PC-3 (cell line): ENCODE measurements at regions not wholly inside any gene's neighbourhood (a gene's known extent, or its start where the extent isn't known, plus 50 kb on each side); places are given as distances from the start of the nearest gene placed in this dataset.

ENCODE experiments used
- ATAC-seq: fragments of 200-7000 bp; cut with Tn5 transposase; 2 replicates; pipeline ENCODE4 v1.9.1; 2020; ENCODE audit warnings: mild to moderate bottlenecking, moderate library complexity
- BruUV-seq: library from RNA; stranded (reverse); fragments of 400-500 nt; replicated peaks from 2 replicates; lab custom pipeline; 2021; lab: Mats Ljungman, UMichigan
- CTCF ChIA-PET: fragments of 300-600 bp; sonication (Branson Sonifier 250); formaldehyde crosslinking; loops from one replicate; lab custom pipeline; 2022; ENCODE audit warnings: antibody characterized with exemption; lab: Charles Lee
- POLR2A ChIA-PET: fragments of 300-600 bp; sonication (Branson Sonifier 250); formaldehyde crosslinking; loops from one replicate; lab custom pipeline; 2022; ENCODE audit warnings: antibody characterized with exemption; ENCODE audit not compliant: unreplicated experiment; lab: Charles Lee
- DNase-seq: peaks from one replicate; pipeline ENCODE4 v3.0.0-alpha.2; 2015
- H2AFZ ChIP-seq: fragments of 300-600 bp; sonication (generic); 2 replicates; pipeline ENCODE4 v1.6.0; 2016; ENCODE audit warnings: antibody characterized with exemption, low read length
- H3F3A ChIP-seq: fragments of 300-600 bp; sonication (generic); one replicate; pipeline ENCODE4 v1.6.0; 2017; ENCODE audit warnings: antibody characterized with exemption, low read length, control low read depth, mild to moderate bottlenecking; ENCODE audit not compliant: unreplicated experiment
- H3K27ac ChIP-seq: fragments of 300-600 bp; sonication (generic); 2 replicates; pipeline ENCODE4 v1.5.1; 2016; ENCODE audit warnings: mild to moderate bottlenecking, low read length
- H3K27me3 ChIP-seq: fragments of 300-600 bp; sonication (generic); 2 replicates; pipeline ENCODE4 v1.6.1; 2016; ENCODE audit warnings: low read length, mixed read lengths
- H3K36me3 ChIP-seq: fragments of 300-600 bp; sonication (generic); 2 replicates; pipeline ENCODE4 v1.6.1; 2016; ENCODE audit warnings: low read depth, mixed run types, low read length, mixed read lengths
- H3K4me1 ChIP-seq: fragments of 300-600 bp; sonication (generic); 2 replicates; pipeline ENCODE4 v1.5.1; 2016; ENCODE audit warnings: low read length; ENCODE audit not compliant: insufficient read depth
- H3K4me2 ChIP-seq: fragments of 300-600 bp; sonication (generic); 2 replicates; pipeline ENCODE4 v1.6.0; 2016; ENCODE audit warnings: low read length
- H3K4me3 ChIP-seq: fragments of 300-600 bp; sonication (generic); 2 replicates; pipeline ENCODE4 v1.5.1; 2016; ENCODE audit warnings: mild to moderate bottlenecking, low read length, mixed read lengths
- H3K79me2 ChIP-seq: fragments of 300-600 bp; sonication (generic); 2 replicates; pipeline ENCODE4 v1.6.1; 2017; ENCODE audit warnings: low read length, mixed read lengths
- H3K9ac ChIP-seq: fragments of 300-600 bp; sonication (generic); 2 replicates; pipeline ENCODE4 v1.6.0; 2016; ENCODE audit warnings: mild to moderate bottlenecking, low read length
- H3K9me2 ChIP-seq: fragments of 300-600 bp; sonication (generic); replicated peaks from 2 replicates; pipeline ENCODE4 v1.6.1; 2016; ENCODE audit warnings: mixed run types, low read length, mixed read lengths
- H3K9me3 ChIP-seq: fragments of 300-600 bp; sonication (generic); 2 replicates; pipeline ENCODE4 v1.6.1; 2016; ENCODE audit warnings: low read length, mixed read lengths
- H4K20me1 ChIP-seq: fragments of 300-600 bp; sonication (generic); 2 replicates; pipeline ENCODE4 v1.6.1; 2016; ENCODE audit warnings: low read length, mixed read lengths
- EZH2 ChIP-seq: fragments of 300-600 bp; sonication (generic); IDR thresholded peaks from one replicate; pipeline ENCODE4 v1.6.1; 2017; ENCODE audit warnings: antibody characterized with exemption, mild to moderate bottlenecking, low read length; ENCODE audit not compliant: unreplicated experiment
- EZH2phosphoT487 ChIP-seq: fragments of 300-600 bp; sonication (generic); IDR thresholded peaks from 2 replicates; pipeline ENCODE4 v1.6.1; 2018; ENCODE audit warnings: mild to moderate bottlenecking, antibody characterized with exemption, low read length, borderline replicate concordance
- intact Hi-C: fragments of 100-400 bp; cut with micrococcal nuclease; formaldehyde crosslinking; loops from 2 replicates; pipeline ENCODE4 v1.9.0; 2023
- TF ChIP-seq, protein P1 (sequence below): fragments of 300-600 bp; sonication (generic); conservative IDR thresholded peaks from 2 replicates; pipeline ENCODE4 v1.5.1; 2017; ENCODE audit warnings: antibody characterized with exemption, low read depth, mild to moderate bottlenecking, low read length

DNA sequence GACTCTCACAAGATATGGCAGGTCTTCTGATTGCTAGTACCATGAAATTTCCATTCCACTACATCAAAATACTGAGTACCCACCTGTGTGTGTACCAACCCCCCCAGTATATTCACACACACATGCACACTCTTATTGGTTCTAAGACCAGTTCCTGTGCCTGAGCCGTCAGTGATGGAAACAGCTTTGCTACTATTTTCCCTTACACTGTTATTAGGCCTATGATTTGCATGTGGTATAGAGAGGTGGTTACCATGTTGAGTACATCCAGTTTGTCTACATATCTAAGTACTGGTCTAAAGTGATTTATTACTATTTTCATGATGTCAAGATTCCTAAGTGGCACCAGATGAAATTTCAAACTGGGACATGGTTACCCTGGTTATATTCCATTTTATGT is 459.9 kb downstream of the BCKDHB start:
- POLR2A ChIA-PET: no interaction called here
- no peak for ATAC-seq

DNA sequence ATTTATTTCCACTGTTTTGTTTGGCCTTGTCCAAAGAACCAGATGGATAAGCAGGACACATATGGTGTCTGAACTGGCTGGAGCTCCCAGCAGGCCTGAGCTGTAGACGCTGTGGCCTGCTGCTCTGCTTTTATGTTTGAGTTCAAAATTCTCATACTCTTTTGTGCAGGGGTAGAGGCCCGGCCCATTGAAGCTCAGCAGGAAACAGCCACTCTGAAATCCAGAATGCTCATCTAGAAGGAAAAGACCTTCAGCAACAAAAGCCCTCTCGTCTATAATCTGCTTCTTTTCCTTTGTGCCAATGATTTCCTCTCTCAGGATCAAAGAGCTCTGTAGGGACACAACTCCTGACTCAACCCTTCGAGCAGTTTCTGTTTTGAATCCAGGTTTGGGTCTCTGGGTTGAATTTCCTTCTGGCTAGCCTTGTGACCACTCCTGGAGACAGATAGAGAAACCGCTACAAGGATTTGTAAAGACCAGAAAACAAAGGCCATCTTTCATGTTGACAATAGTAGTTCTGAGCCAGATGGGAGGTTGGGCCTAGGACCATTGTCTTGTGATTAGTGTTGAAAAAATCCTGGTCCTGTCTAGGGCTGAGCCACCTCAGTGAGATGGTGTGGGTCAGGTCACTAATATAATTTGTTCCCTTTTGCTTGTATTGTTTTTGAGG is 446.7 kb downstream of the BCKDHB start:
- Histone ChIP-seq H3K9me2 (no peaks in the 10 kb centered on the region), H3K9me3 (no peaks in the 10 kb centered on the region), H4K20me1 (no peaks in the 10 kb centered on the region), H3K9ac (no peak overlapping the region), H3F3A (no peaks in the 10 kb centered on the region), H3K36me3 (no peaks in the 10 kb centered on the region; the same call in 1 of the 2 replicates), H3K27ac (no peak overlapping the region), H3K4me2 (no peak overlapping the region), H3K4me1 (peaks cover 4% of the 10 kb centered on the region), H3K27me3 (no peaks in the 10 kb centered on the region), H2AFZ (no peak overlapping the region), H3K79me2 (no peaks in the 10 kb centered on the region), H3K4me3 (no peak overlapping the region)
- ChIA-PET POLR2A (no interaction called here), CTCF (no interaction called here)
- no TSS peak for BruUV-seq
- intact Hi-C loops: no loop called here
- ATAC-seq: no peak
- DNase-seq: no peak
- no peak for TF ChIP-seq EZH2phosphoT487
- TF ChIP-seq, protein P1, sequence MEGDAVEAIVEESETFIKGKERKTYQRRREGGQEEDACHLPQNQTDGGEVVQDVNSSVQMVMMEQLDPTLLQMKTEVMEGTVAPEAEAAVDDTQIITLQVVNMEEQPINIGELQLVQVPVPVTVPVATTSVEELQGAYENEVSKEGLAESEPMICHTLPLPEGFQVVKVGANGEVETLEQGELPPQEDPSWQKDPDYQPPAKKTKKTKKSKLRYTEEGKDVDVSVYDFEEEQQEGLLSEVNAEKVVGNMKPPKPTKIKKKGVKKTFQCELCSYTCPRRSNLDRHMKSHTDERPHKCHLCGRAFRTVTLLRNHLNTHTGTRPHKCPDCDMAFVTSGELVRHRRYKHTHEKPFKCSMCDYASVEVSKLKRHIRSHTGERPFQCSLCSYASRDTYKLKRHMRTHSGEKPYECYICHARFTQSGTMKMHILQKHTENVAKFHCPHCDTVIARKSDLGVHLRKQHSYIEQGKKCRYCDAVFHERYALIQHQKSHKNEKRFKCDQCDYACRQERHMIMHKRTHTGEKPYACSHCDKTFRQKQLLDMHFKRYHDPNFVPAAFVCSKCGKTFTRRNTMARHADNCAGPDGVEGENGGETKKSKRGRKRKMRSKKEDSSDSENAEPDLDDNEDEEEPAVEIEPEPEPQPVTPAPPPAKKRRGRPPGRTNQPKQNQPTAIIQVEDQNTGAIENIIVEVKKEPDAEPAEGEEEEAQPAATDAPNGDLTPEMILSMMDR: no peak
- no peak for TF ChIP-seq EZH2

More for the DNA sequence above, 459.9 kb downstream of the BCKDHB start:
- CTCF ChIA-PET: no interaction called here
- H3K36me3 ChIP-seq: no peaks in the 10 kb centered on the region
- no peaks in the 10 kb centered on the region for H3K27me3 ChIP-seq
- H3K4me2 ChIP-seq: no peak overlapping the region
- H3K9me3 ChIP-seq: no peaks in the 10 kb centered on the region
- no peak overlapping the region for H2AFZ ChIP-seq
- DNase-seq: no peak
- no peaks in the 10 kb centered on the region for H3K79me2 ChIP-seq
- H3K9me2 ChIP-seq: no peaks in the 10 kb centered on the region
- H3K27ac ChIP-seq: no peak overlapping the region
- H3K4me1 ChIP-seq: no peaks in the 10 kb centered on the region
- H4K20me1 ChIP-seq: no peaks in the 10 kb centered on the region
- H3K9ac ChIP-seq: no peak overlapping the region
- H3F3A ChIP-seq: no peaks in the 10 kb centered on the region
- no peak overlapping the region for H3K4me3 ChIP-seq
- TF ChIP-seq EZH2 (no peak), EZH2phosphoT487 (no peak)
- TF ChIP-seq, protein P1: no peak
- intact Hi-C loops: no loop called here
- BruUV-seq: no TSS peak

DNA sequence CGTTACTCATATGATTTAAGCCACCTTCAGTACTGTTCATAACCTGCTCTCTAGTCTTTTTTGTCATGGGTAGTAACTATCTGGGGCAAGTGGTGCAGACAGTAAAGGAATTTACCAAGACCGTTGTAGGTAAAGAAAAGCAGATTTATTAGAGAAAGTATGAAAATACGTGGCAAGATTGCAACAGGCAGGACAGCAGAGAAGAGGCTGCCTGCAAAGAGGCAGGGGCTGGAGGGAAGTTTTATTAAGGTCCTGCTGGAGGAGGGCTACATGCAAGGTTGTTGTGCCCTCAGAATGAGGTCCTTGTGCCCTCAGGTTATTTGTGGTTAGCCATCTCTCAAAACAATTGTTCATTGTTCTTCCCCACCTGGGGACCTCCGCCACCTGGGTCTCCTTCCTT is 444.3 kb downstream of the BCKDHB start:
- no TSS peak for BruUV-seq
- CTCF ChIA-PET: no interaction called here

More for the DNA sequence above, 444.3 kb downstream of the BCKDHB start:
- Histone ChIP-seq H3K27me3 (no peaks in the 10 kb centered on the region), H3K9me3 (no peaks in the 10 kb centered on the region), H3K36me3 (no peaks in the 10 kb centered on the region; the same call in 1 of the 2 replicates), H3K9me2 (no peaks in the 10 kb centered on the region), H3K4me2 (no peak overlapping the region), H2AFZ (no peak overlapping the region), H3K4me1 (peaks cover 13% of the 10 kb centered on the region), H4K20me1 (no peaks in the 10 kb centered on the region), H3F3A (no peaks in the 10 kb centered on the region), H3K79me2 (no peaks in the 10 kb centered on the region), H3K4me3 (no peak overlapping the region), H3K27ac (no peak overlapping the region), H3K9ac (no peak overlapping the region)
- no peak for DNase-seq
- intact Hi-C loops: no loop called here
- no peak for TF ChIP-seq EZH2
- no peak for ATAC-seq
- POLR2A ChIA-PET: no interaction called here
